IMR-90 (cell line): ENCODE measurements at regions not wholly inside any gene's neighbourhood (a gene's known extent, or its start where the extent isn't known, plus 50 kb on each side); places are given as distances from the start of the nearest gene placed in this dataset.

Source experiments
- ATAC-seq: fragments of 200-7000 bp; cut with Tn5 transposase; 2 replicates; pipeline ENCODE4 v1.9.1; 2020; ENCODE audit warnings: low read depth, mild to moderate bottlenecking, moderate library complexity
- BruUV-seq: library from RNA; stranded (reverse); fragments of 400-500 nt; replicated peaks from 2 replicates; lab custom pipeline; 2021; lab: Mats Ljungman, UMichigan
- CTCF ChIA-PET: fragments of 300-600 bp; formaldehyde crosslinking; extraction: SDS; loops from one replicate; lab custom pipeline; 2021; ENCODE audit warnings: antibody characterized with exemption; lab: Yijun Ruan, JAX
- POLR2A ChIA-PET: fragments of 300-600 bp; sonication (Branson Sonifier 250); formaldehyde crosslinking; loops from one replicate; lab custom pipeline; 2022; ENCODE audit warnings: antibody characterized with exemption; ENCODE audit not compliant: unreplicated experiment; lab: Charles Lee
- DNase-seq: peaks from one replicate; pipeline ENCODE4 v3.0.0; 2013
- H2AFZ ChIP-seq: replicated peaks from 2 replicates; pipeline ENCODE3; 2013; ENCODE audit warnings: low read length, mild to moderate bottlenecking; ENCODE audit not compliant: poor library complexity
- H2AK5ac ChIP-seq: 2 replicates; pipeline ENCODE4 v1.6.1; 2013; ENCODE audit warnings: low read depth, low read length, inconsistent platforms
- H2AK9ac ChIP-seq: replicated peaks from 2 replicates; pipeline ENCODE3; 2013; ENCODE audit warnings: mild to moderate bottlenecking, low read depth, low read length, moderate library complexity; ENCODE audit not compliant: poor library complexity
- H2BK120ac ChIP-seq: 2 replicates; pipeline ENCODE4 v1.6.1; 2013; ENCODE audit warnings: low read depth, low read length, inconsistent platforms
- H2BK15ac ChIP-seq: 3 replicates; pipeline ENCODE4 v1.6.1; 2013; ENCODE audit warnings: low read depth, low read length, inconsistent platforms
- H2BK20ac ChIP-seq: 2 replicates; pipeline ENCODE4 v1.6.1; 2013; ENCODE audit warnings: low read depth, mild to moderate bottlenecking, inconsistent platforms, low read length, moderate library complexity
- H2BK5ac ChIP-seq: 2 replicates; pipeline ENCODE4 v1.6.1; 2013; ENCODE audit warnings: mild to moderate bottlenecking, low read depth, low read length, inconsistent platforms; ENCODE audit not compliant: poor library complexity, severe bottlenecking
- H3K14ac ChIP-seq: replicated peaks from 2 replicates; pipeline ENCODE4 v1.6.1; 2013; ENCODE audit warnings: low read depth, low read length, inconsistent platforms
- H3K18ac ChIP-seq: 2 replicates; pipeline ENCODE4 v1.6.1; 2013; ENCODE audit warnings: low read depth, low read length, control low read depth
- H3K23ac ChIP-seq: 2 replicates; pipeline ENCODE4 v1.6.1; 2013; ENCODE audit warnings: low read depth, low read length, inconsistent platforms
- H3K27ac ChIP-seq: 2 replicates; pipeline ENCODE4 v1.5.1; 2013; ENCODE audit warnings: mild to moderate bottlenecking, control low read depth, low read length; ENCODE audit not compliant: insufficient read depth
- H3K27me3 ChIP-seq: 2 replicates; pipeline ENCODE4 v1.6.1; 2013; ENCODE audit warnings: low read length; ENCODE audit not compliant: control insufficient read depth, insufficient read depth
- H3K36me3 ChIP-seq: 2 replicates; pipeline ENCODE4 v1.6.1; 2013; ENCODE audit warnings: low read length, mixed read lengths; ENCODE audit not compliant: control insufficient read depth, insufficient read depth
- H3K4ac ChIP-seq: 2 replicates; pipeline ENCODE4 v1.6.1; 2013; ENCODE audit warnings: low read depth, low read length, inconsistent platforms
- H3K4me1 ChIP-seq: 2 replicates; pipeline ENCODE4 v1.6.1; 2013; ENCODE audit warnings: low read length, mixed read lengths; ENCODE audit not compliant: control insufficient read depth, insufficient read depth
- H3K4me2 ChIP-seq: 2 replicates; pipeline ENCODE4 v1.6.1; 2013; ENCODE audit warnings: low read depth, mild to moderate bottlenecking, control low read depth, low read length, moderate library complexity
- H3K4me3 ChIP-seq: 2 replicates; pipeline ENCODE4 v1.5.1; 2013; ENCODE audit warnings: low read depth, mild to moderate bottlenecking, control low read depth, low read length, moderate library complexity; ENCODE audit not compliant: insufficient read depth
- H3K56ac ChIP-seq: 2 replicates; pipeline ENCODE4 v1.6.1; 2013; ENCODE audit warnings: low read length, inconsistent platforms; ENCODE audit not compliant: insufficient read depth; ENCODE audit errors: extremely low read depth
- H3K79me1 ChIP-seq, 2 experiments: 2 replicates each; pipeline ENCODE4 v1.6.1; 2013; ENCODE audit warnings: low read length in 2 of 2, inconsistent platforms in 1 of 2, low read depth in 1 of 2
- H3K9ac ChIP-seq: 2 replicates; pipeline ENCODE4 v1.6.1; 2013; ENCODE audit warnings: low read depth, low read length, control low read depth
- H3K9me1 ChIP-seq: 2 replicates; pipeline ENCODE4 v1.6.1; 2013; ENCODE audit warnings: low read length, inconsistent platforms; ENCODE audit not compliant: insufficient read depth
- H3K9me3 ChIP-seq: 2 replicates; pipeline ENCODE4 v1.6.1; 2013; ENCODE audit warnings: low read length; ENCODE audit not compliant: control insufficient read depth, insufficient read depth
- H4K20me1 ChIP-seq: 2 replicates; pipeline ENCODE4 v1.6.1; 2013; ENCODE audit warnings: low read length, inconsistent platforms; ENCODE audit not compliant: insufficient read depth
- H4K5ac ChIP-seq: 2 replicates; pipeline ENCODE4 v1.6.1; 2013; ENCODE audit warnings: mild to moderate bottlenecking, low read depth, low read length, control low read depth
- H4K8ac ChIP-seq, 2 experiments: 2 replicates each; pipeline ENCODE4 v1.6.1; 2013; ENCODE audit warnings: low read depth in 2 of 2, low read length in 2 of 2, control low read depth in 1 of 2, inconsistent platforms in 1 of 2
- H4K91ac ChIP-seq: 2 replicates; pipeline ENCODE4 v1.6.1; 2013; ENCODE audit warnings: low read depth, low read length, inconsistent platforms; ENCODE audit not compliant: insufficient read depth
- CEBPB ChIP-seq: IDR thresholded peaks from 2 replicates; pipeline ENCODE4 v1.6.1; 2012; ENCODE audit warnings: low read depth, low read length, improper control_type of control experiment
- CHD1 ChIP-seq: IDR thresholded peaks from 2 replicates; pipeline ENCODE4 v1.6.1; 2012; ENCODE audit warnings: low read depth, low read length, improper control_type of control experiment
- ELK1 ChIP-seq: fragments of 150-350 bp; IDR thresholded peaks from 2 replicates; pipeline ENCODE4 v1.6.1; 2016; ENCODE audit warnings: low read depth, mild to moderate bottlenecking, low read length, moderate library complexity, borderline replicate concordance
- MAFK ChIP-seq: IDR thresholded peaks from 2 replicates; pipeline ENCODE4 v1.6.1; 2012; ENCODE audit warnings: low read depth, low read length, improper control_type of control experiment
- NFE2L2 ChIP-seq: fragments of 150-350 bp; IDR thresholded peaks from 2 replicates; pipeline ENCODE4 v1.6.1; 2016; ENCODE audit warnings: low read depth, mild to moderate bottlenecking, low read length
- RFX5 ChIP-seq: IDR thresholded peaks from 2 replicates; pipeline ENCODE4 v1.8.0; 2012; ENCODE audit warnings: low read depth, mild to moderate bottlenecking, low read length, moderate library complexity
- USF2 ChIP-seq: fragments of 150-350 bp; IDR thresholded peaks from 2 replicates; pipeline ENCODE4 v1.6.1; 2017; ENCODE audit warnings: mild to moderate bottlenecking, antibody characterized with exemption, low read length, low read depth
- WGBS, 2 experiments: methylation state at CpG; one replicate each; pipeline versions ENCODE4 v1.1.5 to v1.1.7; 2013; ENCODE audit warnings: missing lambda C conversion rate in 2 of 2; ENCODE audit not compliant: insufficient read length in 1 of 2; ENCODE audit errors: extremely low coverage in 2 of 2; 5-methylcytosine and 5-hydroxymethylcytosine counted together
- dilution Hi-C: fragments of 300-500 bp; cut with HindIII; formaldehyde crosslinking; loops from one replicate; pipeline ENCODE4 v1.14.3; 2018; ENCODE audit warnings: low sequenced_read_pairs; ENCODE audit not compliant: unreplicated experiment
- in situ Hi-C: fragments of 300-500 bp; cut with MboI; formaldehyde crosslinking; loops from 3 replicates; pipeline ENCODE4 v1.14.3; 2019; ENCODE audit warnings: low sequenced_read_pairs, inconsistent platforms, mixed read lengths
- intact Hi-C: fragments of 100-400 bp; cut with micrococcal nuclease; formaldehyde crosslinking; loops from 2 replicates; pipeline ENCODE4 v1.10.0; 2022

GRCh38 chr1:208437401-208437800, 193.2 kb upstream of the PLXNA2 start:
- Histone ChIP-seq H3K9me1 (no peaks in the 10 kb centered on the region), H3K36me3 (no peaks in the 10 kb centered on the region), H2BK15ac (no peak overlapping the region), H3K18ac (no peak overlapping the region), H2AK5ac (no peak overlapping the region), H4K5ac (no peak overlapping the region), H3K4me1 (no peaks in the 10 kb centered on the region), H3K4me2 (no peak overlapping the region), H2BK20ac (no peak overlapping the region), H3K9me3 (no peaks in the 10 kb centered on the region), H3K4me3 (no peak overlapping the region), H2AK9ac (no peak overlapping the region), H3K79me1 (no peaks in the 10 kb centered on the region), H3K9ac (no peak overlapping the region), H3K56ac (no peak overlapping the region), H3K27ac (no peak overlapping the region), H3K27me3 (no peaks in the 10 kb centered on the region), H4K8ac (no peak overlapping the region), H4K20me1 (no peaks in the 10 kb centered on the region), H3K23ac (no peak overlapping the region), H3K14ac (no peak overlapping the region), H4K91ac (no peak overlapping the region), H3K4ac (no peak overlapping the region), H2AFZ (no peak overlapping the region), H2BK5ac (no peak overlapping the region), H2BK120ac (no peak overlapping the region)
- ChIA-PET CTCF (no interaction called here), POLR2A (no interaction called here)
- no TSS peak for BruUV-seq
- dilution Hi-C loops: no loop called here
- intact Hi-C loops: no loop called here
- DNase-seq (peak; percentile 6), ATAC-seq (no peak)
- in situ Hi-C loops: no loop called here
- no peak for TF ChIP-seq CHD1
- no peak for TF ChIP-seq CEBPB
- TF ChIP-seq RFX5: no peak
- no peak for TF ChIP-seq ELK1
- TF ChIP-seq USF2: no peak
- no peak for TF ChIP-seq NFE2L2
- 0 out of 2 replicates have a peak, but pooled peaks have one; percentile 6 for TF ChIP-seq MAFK
- 80% methylated on average over 1 of the region's 3 CpGs; no CpG with 5 or more reads in 1 of the 2 experiments for WGBS, 2 experiments
